Lung (tissue), 11 donors: ENCODE measurements at regions not wholly inside any gene's neighbourhood (a gene's known extent, or its start where the extent isn't known, plus 50 kb on each side); places are given as distances from the start of the nearest gene placed in this dataset.

ENCODE experiments used
- ATAC-seq: fragments of 200-7000 bp; cut with Tn5 transposase; one replicate; pipeline ENCODE4 v1.9.1; 2020; ENCODE audit warnings: moderate number of reproducible peaks; ENCODE audit not compliant: insufficient read depth, low FRiP score
- DNase-seq, 3 donors: peaks; one replicate each; pipeline ENCODE4 v3.0.0-alpha.2; 2013 to 2017
- H3K27ac ChIP-seq, 2 donors: one replicate each; pipeline ENCODE4 v1.5.1; 2013; ENCODE audit warnings: mild to moderate bottlenecking in 2 of 2, moderate library complexity in 2 of 2, control low read depth in 1 of 2, inconsistent platforms in 1 of 2, low read depth in 1 of 2, low read length in 1 of 2
- H3K27me3 ChIP-seq, 3 donors: one replicate each; pipeline ENCODE4 v1.5.1; 2013; ENCODE audit warnings: low read length in 2 of 3; ENCODE audit not compliant: control insufficient read depth in 3 of 3, insufficient read depth in 3 of 3
- H3K36me3 ChIP-seq, 4 donors: one replicate each; pipeline ENCODE4 v1.5.1; 2013; ENCODE audit warnings: low read length in 4 of 4, mild to moderate bottlenecking in 1 of 4, moderate library complexity in 1 of 4; ENCODE audit not compliant: control insufficient read depth in 4 of 4, insufficient read depth in 4 of 4
- H3K4me1 ChIP-seq, 5 donors: one replicate each; pipeline ENCODE4 v1.5.1; 2013; ENCODE audit warnings: low read length in 5 of 5, mild to moderate bottlenecking in 2 of 5, moderate library complexity in 1 of 5; ENCODE audit not compliant: control insufficient read depth in 5 of 5, insufficient read depth in 5 of 5
- H3K4me3 ChIP-seq: one replicate; pipeline ENCODE4 v1.5.1; 2013; ENCODE audit warnings: mild to moderate bottlenecking, control low read depth, moderate library complexity
- H3K9ac ChIP-seq, 2 donors: one replicate each; pipeline ENCODE4 v1.5.1; 2013; ENCODE audit warnings: low read length in 2 of 2, control low read depth in 1 of 2; ENCODE audit not compliant: insufficient read depth in 1 of 2
- H3K9me3 ChIP-seq, 4 donors: one replicate each; pipeline ENCODE4 v1.5.1; 2013; ENCODE audit warnings: low read length in 3 of 4, mild to moderate bottlenecking in 1 of 4, moderate library complexity in 1 of 4; ENCODE audit not compliant: control insufficient read depth in 4 of 4, insufficient read depth in 3 of 4
- CTCF ChIP-seq: IDR thresholded peaks from 2 replicates; pipeline ENCODE4 v1.5.1; 2012; ENCODE audit warnings: mild to moderate bottlenecking; ENCODE audit errors: control extremely low read depth, extremely low read depth
- WGBS, 2 donors: extraction: QIAGEN DNeasy Blood & Tissue Kit; methylation state at CpG; one replicate each; pipeline ENCODE4 v1.1.7; 2013; 5-methylcytosine and 5-hydroxymethylcytosine counted together
- donor health status: control.
- donor health status: control.
- donor health status: Bipolar disorder and iron deficiency.
- donor health status: healthy.
- donor health status: DM: yes; HTN: yes; CAD: no.

DNA sequence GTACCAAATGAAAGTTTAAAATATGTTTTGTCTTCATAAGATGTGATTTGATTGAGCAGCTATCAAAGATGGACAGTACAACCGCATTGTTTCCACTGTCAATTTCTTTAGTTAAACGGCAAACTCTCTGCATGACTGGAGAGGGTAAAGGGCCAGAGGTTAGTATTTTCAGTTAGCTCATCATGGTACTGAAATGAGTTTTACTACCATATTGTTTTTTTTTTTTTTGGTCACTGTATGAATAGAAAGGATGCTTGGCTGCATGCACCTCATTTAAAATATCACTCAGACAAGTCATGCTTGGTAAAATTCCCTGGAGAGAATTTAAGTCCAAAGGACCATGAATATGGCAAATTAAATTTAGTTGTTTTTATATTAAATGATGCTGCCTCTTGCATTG is 942.1 kb upstream of the SPRY2 start:
- no peaks in the 10 kb centered on the region for H3K4me1 ChIP-seq
- no peak for TF ChIP-seq CTCF
- 92 to 97% methylated on average over 2 of the region's 2 CpGs for WGBS, 2 donors
- no peak overlapping the region for H3K9ac ChIP-seq
- H3K27me3 ChIP-seq = no peaks in the 10 kb centered on the region
- ATAC-seq (no peak), DNase-seq (no peak)
- H3K9me3 ChIP-seq = peaks cover 0 to 1% (median 0%) of the 10 kb centered on the region in 4 donors
- H3K4me3 ChIP-seq = no peak overlapping the region
- no peak overlapping the region for H3K27ac ChIP-seq
- H3K36me3 ChIP-seq = no peaks in the 10 kb centered on the region

- 87 to 88% methylated on average over 8 of the region's 8 CpGs for WGBS, 2 donors
- ATAC-seq = no peak
- H3K9me3 ChIP-seq = peaks cover 0 to 3% (median 0%) of the 10 kb centered on the region in 4 donors
- H3K27me3 ChIP-seq = no peaks in the 10 kb centered on the region
- H3K4me3 ChIP-seq = no peak overlapping the region
- no peak overlapping the region for H3K9ac ChIP-seq
- no peak overlapping the region for H3K27ac ChIP-seq
- H3K4me1 ChIP-seq = no peaks in the 10 kb centered on the region
- no peak for TF ChIP-seq CTCF
- DNase-seq = no peak
- H3K36me3 ChIP-seq = no peaks in the 10 kb centered on the region
These were observed 934.8 kb upstream of the SPRY2 start for GRCh38 chr13:81275666-81276258.

DNA sequence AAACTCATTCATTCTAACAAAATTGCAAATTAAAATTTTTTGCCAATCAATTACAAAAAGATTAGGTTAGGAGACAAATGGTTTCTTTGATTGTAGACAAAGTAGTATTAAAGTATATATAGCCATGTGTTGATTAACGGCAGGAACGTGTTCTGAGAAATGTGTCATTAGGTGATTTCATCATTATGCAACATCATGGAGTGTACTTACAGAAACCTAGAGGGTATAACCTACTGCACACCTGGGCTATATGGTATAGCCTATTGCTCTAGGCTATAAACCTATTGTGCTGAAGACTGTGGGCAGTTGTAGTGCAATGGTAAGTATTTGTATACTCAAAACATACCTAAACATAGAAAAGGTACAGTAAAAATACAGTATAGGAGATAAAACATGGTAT is 906.8 kb upstream of the SPRY2 start:
- DNase-seq (no peak), ATAC-seq (no peak)
- Histone ChIP-seq H3K4me3 (no peak overlapping the region), H3K9ac (no peak overlapping the region), H3K27ac (no peak overlapping the region), H3K4me1 (no peaks in the 10 kb centered on the region), H3K9me3 (no peaks in the 10 kb centered on the region), H3K27me3 (no peaks in the 10 kb centered on the region), H3K36me3 (no peaks in the 10 kb centered on the region)
- 84 to 91% methylated on average over 2 of the region's 2 CpGs for WGBS, 2 donors
- no peak for TF ChIP-seq CTCF

- H3K9ac ChIP-seq = no peak overlapping the region
- H3K27ac ChIP-seq = no peak overlapping the region
- peaks cover 0 to 1% (median 0%) of the 10 kb centered on the region in 4 donors for H3K9me3 ChIP-seq
- TF ChIP-seq CTCF = no peak
- DNase-seq (no peak), ATAC-seq (no peak)
- no peaks in the 10 kb centered on the region for H3K36me3 ChIP-seq
- H3K4me3 ChIP-seq = no peak overlapping the region
- H3K4me1 ChIP-seq = no peaks in the 10 kb centered on the region
- WGBS, 2 donors = 85 to 88% methylated on average over 6 of the region's 6 CpGs
- H3K27me3 ChIP-seq = no peaks in the 10 kb centered on the region
These were observed 905.6 kb upstream of the SPRY2 start for GRCh38 chr13:81246556-81246955.
